Caco-2 (cell line): ENCODE measurements at regions not wholly inside any gene's neighbourhood (a gene's known extent, or its start where the extent isn't known, plus 50 kb on each side); places are given as distances from the start of the nearest gene placed in this dataset.

Experiments
- BruUV-seq: library from RNA; stranded (reverse); fragments of 400-500 nt; replicated peaks from 2 replicates; lab custom pipeline; 2021; lab: Mats Ljungman, UMichigan
- CTCF ChIA-PET: fragments of 300-600 bp; sonication (Branson Sonifier 250); formaldehyde crosslinking; loops from one replicate; lab custom pipeline; 2022; ENCODE audit warnings: antibody characterized with exemption; lab: Charles Lee
- POLR2A ChIA-PET: fragments of 300-600 bp; sonication (Branson Sonifier 250); formaldehyde crosslinking; loops from one replicate; lab custom pipeline; 2022; ENCODE audit warnings: antibody characterized with exemption; lab: Charles Lee
- DNase-seq, 2 experiments: peaks; one replicate each; pipeline versions ENCODE4 v3.0.0 to v3.0.0-alpha.2; 2020 to 2022
- H3K27me3 ChIP-seq: replicated peaks from 2 replicates; pipeline ENCODE4 v1.6.0; 2011; ENCODE audit warnings: low read length; ENCODE audit not compliant: control insufficient read depth, insufficient read depth
- H3K36me3 ChIP-seq: 2 replicates; pipeline ENCODE4 v1.5.1; 2011; ENCODE audit warnings: low read length; ENCODE audit not compliant: control insufficient read depth, insufficient read depth
- H3K4me1 ChIP-seq: fragments of 250-450 bp; sonication (Bioruptor Pico); 2 replicates; pipeline ENCODE4 v1.5.1; 2020; ENCODE audit warnings: mild to moderate bottlenecking
- H3K4me3 ChIP-seq: 2 replicates; pipeline ENCODE4 v1.5.1; 2011; ENCODE audit warnings: low read depth, mild to moderate bottlenecking, control low read depth, low read length
- H3K9me3 ChIP-seq: fragments of 250-450 bp; sonication (Bioruptor Pico); 2 replicates; pipeline ENCODE4 v1.5.1; 2020; ENCODE audit warnings: mild to moderate bottlenecking, moderate library complexity
- H3K27ac Mint-ChIP-seq: one replicate; pipeline ENCODE4 v1.8.0; 2022; ENCODE audit warnings: mixed read lengths; ENCODE audit not compliant: unreplicated experiment
- H3K27me3 Mint-ChIP-seq: one replicate; pipeline ENCODE4 v1.8.0; 2022; ENCODE audit warnings: mixed read lengths; ENCODE audit not compliant: insufficient read depth, unreplicated experiment
- H3K36me3 Mint-ChIP-seq: one replicate; pipeline ENCODE4 v1.8.0; 2022; ENCODE audit warnings: mild to moderate bottlenecking, mixed read lengths; ENCODE audit not compliant: insufficient read depth, unreplicated experiment
- H3K4me1 Mint-ChIP-seq: one replicate; pipeline ENCODE4 v1.8.0; 2022; ENCODE audit warnings: low read depth, mixed read lengths; ENCODE audit not compliant: unreplicated experiment
- H3K4me3 Mint-ChIP-seq: one replicate; pipeline ENCODE4 v1.8.0; 2022; ENCODE audit warnings: mild to moderate bottlenecking, moderate library complexity, mixed read lengths; ENCODE audit not compliant: unreplicated experiment
- H3K9me3 Mint-ChIP-seq: one replicate; pipeline ENCODE4 v1.8.0; 2022; ENCODE audit warnings: mixed read lengths; ENCODE audit not compliant: unreplicated experiment
- CTCF ChIP-seq, 2 experiments: fragments of 200-600 bp in 1 of 2; IDR thresholded peaks; 1 replicate in 1 of 2; 2 replicates in 1 of 2; pipeline versions ENCODE4 v1.5.1 to v1.8.0; 2011 to 2022; ENCODE audit warnings: antibody characterized with exemption in 1 of 2, control low read depth in 1 of 2, inconsistent platforms in 1 of 2, low read depth in 1 of 2, low read length in 1 of 2, mild to moderate bottlenecking in 1 of 2, moderate library complexity in 1 of 2; ENCODE audit not compliant: insufficient read depth in 1 of 2, severe bottlenecking in 1 of 2, unreplicated experiment in 1 of 2
- intact Hi-C: fragments of 100-400 bp; cut with micrococcal nuclease; formaldehyde crosslinking; loops from one replicate; pipeline ENCODE4 v1.10.0; 2022; ENCODE audit not compliant: unreplicated experiment

- ChIA-PET CTCF (no interaction called here), POLR2A (no interaction called here)
- Histone ChIP-seq H3K4me1 (peaks cover 6% of the 10 kb centered on the region; the same call in 1 of the 2 replicates), H3K9me3 (no peaks in the 10 kb centered on the region), H3K27me3 (no peaks in the 10 kb centered on the region), H3K36me3 (no peaks in the 10 kb centered on the region), H3K4me3 (no peak overlapping the region)
- no peaks in the 10 kb centered on the region for H3K9me3 Mint-ChIP-seq
- H3K36me3 Mint-ChIP-seq, result no peaks in the 10 kb centered on the region
- no peak for DNase-seq
- H3K4me3 Mint-ChIP-seq, result no peak overlapping the region
- peaks cover 13% of the 10 kb centered on the region for H3K4me1 Mint-ChIP-seq
- TF ChIP-seq CTCF (IDR thresholded peaks at IDR 0.05; ENCODE audit: insufficient read depth in 1 of 2, low read depth in 1 of 2, low read length in 1 of 2, severe bottlenecking in 1 of 2, unreplicated experiment in 1 of 2), result no peak
- no peaks in the 10 kb centered on the region for H3K27me3 Mint-ChIP-seq
- intact Hi-C loops, result no loop called here
- no peak overlapping the region for H3K27ac Mint-ChIP-seq
- BruUV-seq, result no TSS peak
Observed at GRCh38 chr1:54481201-54481884, 66.7 kb upstream of the ACOT11 start.

DNA sequence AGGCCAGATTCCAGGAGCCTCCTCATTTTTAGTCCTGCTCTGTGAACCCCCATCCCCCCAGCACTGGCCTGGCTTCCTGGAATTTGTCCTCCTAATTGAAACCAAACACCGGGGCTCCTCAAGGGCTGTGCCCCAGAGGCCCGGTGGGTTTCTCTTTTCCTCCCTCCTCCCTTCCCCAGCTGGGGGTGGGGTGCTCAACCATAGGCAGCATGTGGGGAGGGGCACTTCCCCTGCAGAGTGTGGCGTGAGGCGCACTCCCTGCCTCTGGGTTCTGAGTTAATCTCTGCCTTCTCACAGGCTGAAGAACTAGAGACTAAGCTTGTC lies 67.5 kb upstream of the ACOT11 start:
- no peak overlapping the region for H3K27ac Mint-ChIP-seq
- H3K9me3 ChIP-seq, result no peaks in the 10 kb centered on the region
- no peak overlapping the region for H3K4me3 Mint-ChIP-seq
- BruUV-seq, result no TSS peak
- peaks cover 6% of the 10 kb centered on the region; the same call in 1 of the 2 replicates for H3K4me1 ChIP-seq
- no peaks in the 10 kb centered on the region for H3K36me3 Mint-ChIP-seq
- no peak overlapping the region for H3K4me3 ChIP-seq
- intact Hi-C loops, result no loop called here
- H3K4me1 Mint-ChIP-seq, result peaks cover 15% of the 10 kb centered on the region
- TF ChIP-seq CTCF (IDR thresholded peaks at IDR 0.05; ENCODE audit: insufficient read depth in 1 of 2, low read depth in 1 of 2, low read length in 1 of 2, severe bottlenecking in 1 of 2, unreplicated experiment in 1 of 2), result no peak
- H3K36me3 ChIP-seq, result no peaks in the 10 kb centered on the region
- no peaks in the 10 kb centered on the region for H3K27me3 ChIP-seq
- ChIA-PET CTCF (no interaction called here), POLR2A (interaction anchor here (0.5 kb wide), 1 partner anchor 55 kb away, joined by 9 read pairs; no protein-coding TSS in a partner anchor)
- H3K27me3 Mint-ChIP-seq, result no peaks in the 10 kb centered on the region
- DNase-seq, result no peak
- no peaks in the 10 kb centered on the region for H3K9me3 Mint-ChIP-seq

DNA sequence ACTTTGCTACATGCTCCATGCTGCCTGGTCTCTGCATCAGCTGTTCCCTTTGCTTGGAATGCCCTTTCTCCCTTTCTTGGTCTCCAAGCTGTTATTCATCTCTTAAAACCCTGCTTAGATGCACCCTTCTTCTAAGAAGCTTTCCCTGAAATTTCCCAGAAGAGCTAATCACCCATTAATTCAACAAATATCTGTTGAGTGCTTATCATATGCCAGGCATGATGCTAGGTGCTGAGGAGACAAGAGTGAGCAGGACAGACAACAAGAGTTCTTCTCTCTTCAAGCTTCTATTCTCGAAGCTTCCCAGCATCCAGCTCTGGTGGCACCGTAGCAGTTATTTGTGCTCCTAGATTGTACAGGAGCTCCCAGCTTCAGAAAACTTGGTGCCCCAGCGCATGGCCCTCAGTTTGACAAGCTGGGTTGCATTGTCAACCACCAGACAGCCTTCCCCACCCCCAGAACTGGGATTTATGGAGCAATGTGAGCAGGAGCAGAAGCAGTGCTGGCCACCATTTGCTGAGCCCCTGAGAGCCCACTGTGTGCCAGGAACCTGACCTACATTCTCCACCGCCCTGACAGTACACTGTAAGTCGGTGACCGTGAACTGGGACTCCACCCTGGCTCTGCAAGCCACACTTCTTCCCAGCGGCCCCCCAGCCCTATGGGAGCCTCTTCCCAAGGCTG lies 68.0 kb upstream of the ACOT11 start:
- POLR2A ChIA-PET, result interaction anchor here (0.5 kb wide), 1 partner anchor 55 kb away, joined by 9 read pairs; no protein-coding TSS in a partner anchor

More for the DNA sequence above, 68.0 kb upstream of the ACOT11 start:
- Histone ChIP-seq H3K27me3 (no peaks in the 10 kb centered on the region), H3K4me3 (no peak overlapping the region), H3K4me1 (peaks cover 6% of the 10 kb centered on the region; the same call in 1 of the 2 replicates), H3K36me3 (no peaks in the 10 kb centered on the region), H3K9me3 (no peaks in the 10 kb centered on the region)
- BruUV-seq, result no TSS peak
- CTCF ChIA-PET, result no interaction called here
- H3K4me3 Mint-ChIP-seq, result no peak overlapping the region
- peaks cover 15% of the 10 kb centered on the region for H3K4me1 Mint-ChIP-seq
- no peaks in the 10 kb centered on the region for H3K9me3 Mint-ChIP-seq
- no peaks in the 10 kb centered on the region for H3K36me3 Mint-ChIP-seq
- no peak for TF ChIP-seq CTCF (IDR thresholded peaks at IDR 0.05; ENCODE audit: insufficient read depth in 1 of 2, low read depth in 1 of 2, low read length in 1 of 2, severe bottlenecking in 1 of 2, unreplicated experiment in 1 of 2)
- DNase-seq, result no peak
- intact Hi-C loops, result no loop called here
- no peak overlapping the region for H3K27ac Mint-ChIP-seq
- H3K27me3 Mint-ChIP-seq, result no peaks in the 10 kb centered on the region
